ENCODE measurements at regions not wholly inside any gene's neighbourhood (a gene's known extent, or its start where the extent isn't known, plus 50 kb on each side); places are given as distances from the start of the nearest gene placed in this dataset.

DNA sequence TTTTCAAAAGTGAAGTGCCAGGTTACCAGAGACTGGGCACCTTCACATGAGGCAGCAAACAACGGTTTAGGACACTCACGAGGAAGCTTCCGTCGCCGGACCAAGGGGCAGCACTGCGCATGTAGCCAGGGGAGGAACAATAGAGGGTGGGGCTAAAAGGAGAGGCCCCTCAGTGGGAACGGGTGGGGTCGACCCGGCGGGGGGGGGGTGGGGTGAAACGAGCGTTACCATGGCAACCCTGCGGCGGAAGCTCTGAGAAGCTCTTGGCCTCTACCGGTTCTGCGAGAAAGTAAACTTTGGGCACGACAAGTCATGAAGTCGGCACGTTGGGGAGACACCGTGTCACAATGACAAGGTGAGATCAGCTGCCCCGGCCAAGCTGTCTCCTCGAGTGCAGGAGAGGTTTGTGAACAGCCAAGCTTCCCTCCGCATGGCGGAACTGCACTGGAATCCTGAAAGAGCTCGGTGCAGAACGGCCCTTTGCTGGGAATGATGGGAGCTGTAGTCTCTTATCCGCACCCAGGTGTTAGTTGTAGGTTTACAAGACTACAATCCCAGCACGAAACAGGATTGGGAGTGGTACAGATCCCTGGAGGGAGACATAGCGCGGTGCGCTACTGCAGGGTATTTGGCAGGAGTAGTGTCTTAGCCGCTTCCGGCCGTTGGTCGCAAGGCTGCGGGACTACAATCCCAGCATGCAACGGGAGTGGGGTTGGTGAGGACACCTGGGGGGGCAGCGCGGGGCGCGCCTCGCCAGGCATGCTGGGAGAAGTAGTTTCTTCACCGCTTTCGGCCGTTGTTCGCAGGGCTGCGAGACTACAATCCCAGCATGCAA lies 72.8 kb upstream of the ZNF722 start:
- H4K8ac ChIP-seq (replicated peaks; ENCODE audit: insufficient read length, low read depth, low read length), result no peak overlapping the region
- H2BK5ac ChIP-seq (ENCODE audit: insufficient read length, low read length), result no peak overlapping the region
- no peak overlapping the region for H2AFZ ChIP-seq (ENCODE audit: low read length)
- H3K27me3 Mint-ChIP-seq (ENCODE audit: low read depth), result no peaks in the 10 kb centered on the region; the same call in 1 of the 2 replicates
- no peak overlapping the region for H3K27ac ChIP-seq (ENCODE audit: insufficient read length, low read depth, low read length)
- H3K36me3 Mint-ChIP-seq (ENCODE audit: insufficient read depth in 1 of 3, low read depth in 3 of 3), result peaks cover 14 to 29% (median 21%) of the 10 kb centered on the region in 3 experiments; a peak in 6 of 7 replicates
- no peaks in the 10 kb centered on the region for H3K23me2 ChIP-seq (ENCODE audit: insufficient read length, low read depth, low read length, poor library complexity, severe bottlenecking)
- H2BK120ac ChIP-seq (ENCODE audit: low read depth, low read length, poor library complexity, severe bottlenecking), result no peak overlapping the region
- no peak overlapping the region for H3K9ac ChIP-seq (ENCODE audit: extremely low read depth, insufficient read length, low read length)
- no peak overlapping the region for H3K14ac ChIP-seq (ENCODE audit: insufficient read depth, low read length)
- H3K4ac ChIP-seq (ENCODE audit: low read depth, low read length), result no peak overlapping the region
- H3K27me3 ChIP-seq (ENCODE audit: insufficient read depth, low read length), result no peaks in the 10 kb centered on the region
- DNase-seq, result no peak
- no peaks in the 10 kb centered on the region for H3K79me1 ChIP-seq (ENCODE audit: insufficient read depth, low read depth, low read length, poor library complexity, severe bottlenecking)
- no peak overlapping the region for H3T11ph ChIP-seq (ENCODE audit: low read length)
- H3K27ac Mint-ChIP-seq, result no peak overlapping the region
- H2BK12ac ChIP-seq (ENCODE audit: insufficient read length, low read depth, low read length), result no peak overlapping the region
- H3K23ac ChIP-seq (ENCODE audit: insufficient read length, low read depth, low read length), result no peak overlapping the region
- no peak overlapping the region for H2AK5ac ChIP-seq (ENCODE audit: insufficient read length, low read length)
- no peak overlapping the region for H3K56ac ChIP-seq (ENCODE audit: insufficient read length, low read depth, low read length)
- H2BK15ac ChIP-seq (ENCODE audit: low read depth, low read length), result no peak overlapping the region
- WGBS (ENCODE audit: extremely low coverage, insufficient read length, low lambda C conversion rate), result no CpG with 5 or more reads among the region's 47 CpGs
- H4K20me1 ChIP-seq (ENCODE audit: control insufficient read depth, insufficient read depth, insufficient read length), result no peaks in the 10 kb centered on the region
- peaks cover 83% of the 10 kb centered on the region for H3K9me3 ChIP-seq (ENCODE audit: control insufficient read depth, low read depth, low read length)
- no peak overlapping the region for H4K91ac ChIP-seq (ENCODE audit: insufficient read length, low read depth, low read length)
- peaks cover 91 to 92% of the 10 kb centered on the region in 2 experiments for H3K9me3 Mint-ChIP-seq
- H3K18ac ChIP-seq (ENCODE audit: insufficient read length, low read depth, low read length), result no peak overlapping the region
- no peaks in the 10 kb centered on the region for H3K4me1 ChIP-seq (ENCODE audit: insufficient read depth, low read length)
- H3K4me1 Mint-ChIP-seq, result no peaks in the 10 kb centered on the region
- H4K5ac ChIP-seq (ENCODE audit: insufficient read length, low read depth, low read length), result no peak overlapping the region
- H3K79me2 ChIP-seq (ENCODE audit: insufficient read depth, low read length), result no peaks in the 10 kb centered on the region
- TF ChIP-seq, protein P1, sequence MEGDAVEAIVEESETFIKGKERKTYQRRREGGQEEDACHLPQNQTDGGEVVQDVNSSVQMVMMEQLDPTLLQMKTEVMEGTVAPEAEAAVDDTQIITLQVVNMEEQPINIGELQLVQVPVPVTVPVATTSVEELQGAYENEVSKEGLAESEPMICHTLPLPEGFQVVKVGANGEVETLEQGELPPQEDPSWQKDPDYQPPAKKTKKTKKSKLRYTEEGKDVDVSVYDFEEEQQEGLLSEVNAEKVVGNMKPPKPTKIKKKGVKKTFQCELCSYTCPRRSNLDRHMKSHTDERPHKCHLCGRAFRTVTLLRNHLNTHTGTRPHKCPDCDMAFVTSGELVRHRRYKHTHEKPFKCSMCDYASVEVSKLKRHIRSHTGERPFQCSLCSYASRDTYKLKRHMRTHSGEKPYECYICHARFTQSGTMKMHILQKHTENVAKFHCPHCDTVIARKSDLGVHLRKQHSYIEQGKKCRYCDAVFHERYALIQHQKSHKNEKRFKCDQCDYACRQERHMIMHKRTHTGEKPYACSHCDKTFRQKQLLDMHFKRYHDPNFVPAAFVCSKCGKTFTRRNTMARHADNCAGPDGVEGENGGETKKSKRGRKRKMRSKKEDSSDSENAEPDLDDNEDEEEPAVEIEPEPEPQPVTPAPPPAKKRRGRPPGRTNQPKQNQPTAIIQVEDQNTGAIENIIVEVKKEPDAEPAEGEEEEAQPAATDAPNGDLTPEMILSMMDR (conservative IDR thresholded peaks at IDR 0.05), result no peak
- H3K4me3 Mint-ChIP-seq, result no peak overlapping the region; a peak in 1 of 5 replicates
- no peak overlapping the region for H3K4me2 ChIP-seq (ENCODE audit: insufficient read depth, insufficient read length, low read length)
- H2BK20ac ChIP-seq (ENCODE audit: low read depth, low read length, poor library complexity, severe bottlenecking), result no peak overlapping the region
